Stimulated activated CD4-positive, alpha-beta T cell treated with anti-CD3 and anti-CD28 coated beads, Interleukin-2, amount 100 ng/mL, for 24 hours (primary cell): ENCODE measurements at regions not wholly inside any gene's neighbourhood (a gene's known extent, or its start where the extent isn't known, plus 50 kb on each side); places are given as distances from the start of the nearest gene placed in this dataset.
"Not testable (repeated sequence)": the region's sequence is repeated elsewhere in the genome, so short reads cannot be mapped to it uniquely, and the experiment has no call there.

Source experiments
- DNase-seq, 2 donors: peaks; one replicate each; pipeline ENCODE4 v3.0.0-alpha.2; 2020

- DNase-seq, result not testable (repeated sequence)
These were observed 119.1 kb upstream of the CARD11 start for GRCh38 chr7:3162798-3163197.

- DNase-seq, result no peak
These were observed 120.7 kb upstream of the CARD11 start for GRCh38 chr7:3164380-3164792.

- no peak for DNase-seq
These were observed 122.3 kb upstream of the CARD11 start for GRCh38 chr7:3165681-3166580.

GRCh38 chr7:3167551-3167950 is 123.9 kb upstream of the CARD11 start:
- no peak for DNase-seq

- no peak for DNase-seq
These were observed 124.7 kb upstream of the CARD11 start for GRCh38 chr7:3168370-3168769.

- no peak for DNase-seq
These were observed 125.2 kb upstream of the CARD11 start for GRCh38 chr7:3168869-3169268.

- DNase-seq, result no peak
These were observed 128.2 kb upstream of the SDK1 start for GRCh38 chr7:3172768-3173280.

GRCh38 chr7:3174515-3175284 is 126.4 kb upstream of the SDK1 start:
- DNase-seq, result no peak

GRCh38 chr7:3175285-3175902 is 125.7 kb upstream of the SDK1 start:
- DNase-seq, result no peak

GRCh38 chr7:3176112-3177000 is 124.7 kb upstream of the SDK1 start:
- DNase-seq, result no peak

GRCh38 chr7:3177271-3177670 is 123.8 kb upstream of the SDK1 start:
- DNase-seq, result no peak

- no peak for DNase-seq
These were observed 121.6 kb upstream of the SDK1 start for GRCh38 chr7:3179456-3179855.

GRCh38 chr7:3180604-3181003 is 120.4 kb upstream of the SDK1 start:
- DNase-seq, result no peak

GRCh38 chr7:3182055-3182454 is 119.0 kb upstream of the SDK1 start:
- not testable (repeated sequence) for DNase-seq

GRCh38 chr7:3187444-3188040 is 113.5 kb upstream of the SDK1 start:
- DNase-seq, result no peak

GRCh38 chr7:3188946-3189345 is 112.1 kb upstream of the SDK1 start:
- no peak for DNase-seq

- DNase-seq, result no peak
These were observed 109.5 kb upstream of the SDK1 start for GRCh38 chr7:3191548-3191947.

- no peak for DNase-seq
These were observed 108.4 kb upstream of the SDK1 start for GRCh38 chr7:3192669-3193068.

GRCh38 chr7:3193379-3194120 is 107.5 kb upstream of the SDK1 start:
- DNase-seq, result no peak

- DNase-seq, result no peak
These were observed 106.4 kb upstream of the SDK1 start for GRCh38 chr7:3194501-3195141.

GRCh38 chr7:3195160-3195559 is 105.9 kb upstream of the SDK1 start:
- no peak for DNase-seq
